HG03432 (cell line): ENCODE measurements at regions not wholly inside any gene's neighbourhood (a gene's known extent, or its start where the extent isn't known, plus 50 kb on each side); places are given as distances from the start of the nearest gene placed in this dataset.
"Not testable (repeated sequence)": the region's sequence is repeated elsewhere in the genome, so short reads cannot be mapped to it uniquely, and the experiment has no call there.

Experiments used
- ATAC-seq: cut with Tn5 transposase; IDR thresholded peaks from one replicate; pipeline ENCODE4 v1.9.1; 2021; ENCODE audit warnings: mild to moderate bottlenecking, moderate library complexity; ENCODE audit not compliant: unreplicated experiment

DNA sequence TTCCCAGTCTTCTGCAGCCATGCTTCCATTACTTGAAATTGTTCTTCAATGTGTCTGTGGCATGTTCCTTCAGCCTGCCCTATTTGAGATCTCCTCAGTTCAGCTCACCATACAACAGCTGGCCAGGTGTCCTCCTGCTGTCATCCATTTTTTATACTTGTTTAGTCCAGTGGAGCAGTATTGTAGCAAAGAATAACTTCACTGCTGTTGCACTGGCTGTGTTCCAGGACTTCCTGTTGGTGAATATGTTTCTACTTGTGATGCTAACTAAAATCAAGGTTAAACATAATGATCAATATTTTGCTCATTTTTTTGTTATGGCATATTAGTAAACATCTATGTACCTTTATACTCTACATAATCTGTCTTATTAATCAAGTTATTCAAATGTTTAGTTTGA, 1394.1 kb downstream of the PCDH9 start:
- no peak for ATAC-seq

DNA sequence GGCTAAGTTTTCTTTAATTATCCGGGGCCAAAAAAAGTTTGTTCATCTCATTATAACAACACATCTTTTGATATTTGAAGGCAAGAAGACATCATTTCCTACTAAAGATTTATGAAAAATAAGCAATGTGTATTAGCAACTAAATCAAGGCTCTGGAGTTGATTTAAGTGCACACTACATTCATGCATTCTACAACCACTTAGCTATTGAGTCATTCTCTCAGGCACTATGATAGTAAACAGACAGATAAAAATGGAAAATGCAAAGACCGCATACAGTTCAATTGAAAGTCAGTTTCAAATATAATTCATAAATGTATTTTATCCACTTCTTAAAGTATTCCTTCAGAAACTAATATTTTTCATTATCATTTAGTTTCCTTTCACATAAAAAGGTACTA, 1395.2 kb downstream of the PCDH9 start:
- no peak for ATAC-seq

DNA sequence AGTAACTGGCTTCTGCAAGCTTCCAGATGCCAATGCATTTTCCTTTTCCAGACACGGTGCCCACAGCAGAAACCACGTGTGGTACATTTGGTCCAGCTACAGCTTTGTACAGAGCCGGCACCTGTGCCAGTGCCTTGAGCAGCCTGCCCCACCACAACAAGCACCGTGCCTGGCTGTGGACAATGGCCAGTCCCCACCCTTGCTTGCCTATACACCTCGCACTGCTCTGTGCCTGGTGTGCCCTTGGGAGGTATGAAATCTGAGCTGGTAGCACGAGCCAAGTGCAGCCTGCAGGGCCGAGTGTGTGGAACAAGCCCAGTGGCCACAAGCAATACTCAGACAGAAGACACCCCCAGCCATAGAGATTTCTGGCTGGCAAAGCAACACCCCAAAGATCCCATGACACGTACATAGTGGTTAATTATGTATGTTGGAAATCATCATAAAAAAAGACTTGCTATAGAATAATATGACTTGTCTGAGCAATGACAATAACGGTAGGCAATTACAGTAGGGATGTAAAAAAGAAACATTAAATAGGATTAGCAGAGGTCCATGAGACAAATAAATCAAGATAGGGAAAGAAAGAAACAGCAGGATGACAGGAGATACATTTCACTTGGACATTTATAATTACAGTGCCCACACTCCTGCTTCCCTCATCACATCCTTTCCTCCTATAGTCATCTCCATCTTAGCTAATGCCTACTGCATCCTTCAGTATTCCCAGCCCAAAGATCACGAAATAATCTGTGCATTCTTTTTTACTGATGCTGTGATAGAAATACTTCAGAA, 1399.5 kb downstream of the PCDH9 start:
- no peak for ATAC-seq

DNA sequence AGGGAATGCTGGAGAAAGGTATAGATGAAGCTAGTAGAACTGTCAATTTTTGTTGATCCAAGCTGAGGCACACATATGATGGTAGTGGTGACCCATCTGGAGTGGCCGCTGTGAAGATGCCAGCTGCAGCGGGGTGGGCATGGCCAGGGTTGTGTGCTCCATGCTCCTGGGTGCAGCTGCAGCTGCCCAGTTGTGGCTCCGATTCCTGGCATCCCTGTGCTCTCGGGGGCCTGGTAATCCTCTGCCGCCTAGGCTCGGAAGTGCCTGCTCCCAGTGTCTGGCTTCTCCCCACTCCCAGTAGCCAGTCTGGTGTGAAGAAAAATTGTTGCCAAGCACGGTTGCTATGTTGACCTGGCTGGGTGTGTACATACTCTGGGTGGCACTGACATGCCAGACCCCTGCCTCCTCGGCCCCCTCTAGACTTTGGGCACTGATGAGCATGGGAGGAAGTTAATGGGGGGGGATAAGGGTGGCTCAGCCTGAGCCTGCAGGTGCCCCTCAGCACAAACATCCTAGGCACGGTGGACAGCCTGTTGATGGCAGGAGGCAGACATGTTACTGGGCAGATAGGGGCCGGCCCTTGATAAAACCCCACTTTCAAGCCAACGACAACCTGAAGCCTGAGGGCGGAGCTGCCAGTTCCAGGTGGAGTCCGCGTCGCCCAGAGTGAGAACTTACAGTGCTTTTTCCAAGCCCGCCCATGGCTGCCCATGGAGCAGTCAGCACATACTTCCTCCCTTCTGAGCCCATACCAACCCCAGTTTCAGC, 1400.7 kb downstream of the PCDH9 start:
- no peak for ATAC-seq

GRCh38 chr13:65826657-65827056, 1403.5 kb downstream of the PCDH9 start:
- no peak for ATAC-seq

DNA sequence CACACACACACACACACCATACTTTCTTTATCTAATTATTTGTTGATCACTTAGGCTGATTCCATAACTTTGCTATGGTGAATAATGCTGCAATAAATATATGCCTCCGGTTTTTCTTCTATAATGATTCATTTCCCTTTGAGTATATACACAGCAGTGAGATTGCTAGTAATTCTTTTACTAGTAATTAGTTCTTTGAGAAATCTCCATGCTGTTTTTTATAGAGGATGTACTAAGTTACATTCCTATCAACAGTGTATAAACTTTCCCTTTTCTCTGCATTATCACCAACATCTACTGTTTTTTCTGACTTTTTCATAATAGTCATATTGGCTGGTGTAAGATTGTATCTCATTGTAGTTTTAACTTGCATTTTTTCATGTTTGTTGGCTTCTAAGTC, 1405.1 kb downstream of the PCDH9 start:
- no peak for ATAC-seq

GRCh38 chr13:65808061-65808460, 1422.1 kb downstream of the PCDH9 start:
- ATAC-seq, result no peak

- no peak for ATAC-seq
Observed at GRCh38 chr13:65803530-65804392, 1426.4 kb downstream of the PCDH9 start.

- ATAC-seq, result no peak
Observed at GRCh38 chr13:65789815-65790214, 1440.3 kb downstream of the PCDH9 start.

DNA sequence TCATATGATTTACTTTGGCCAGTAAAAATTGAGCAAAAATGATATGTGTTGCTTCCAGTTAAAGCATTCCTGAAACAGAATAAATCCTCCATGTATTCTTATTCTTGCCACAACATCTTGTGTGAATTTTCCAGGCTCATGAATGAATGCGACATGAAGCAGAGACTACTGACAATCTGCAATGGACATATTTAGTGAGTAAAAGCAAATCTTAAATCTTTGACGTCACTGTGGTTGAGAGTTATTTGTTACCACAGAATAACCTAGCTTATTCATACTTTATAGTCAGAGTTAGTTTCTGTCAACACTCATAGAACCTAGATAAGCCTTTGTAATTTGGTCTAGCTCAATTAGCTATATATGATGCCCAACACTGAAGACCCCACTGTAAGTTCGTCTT, 1443.1 kb downstream of the PCDH9 start:
- no peak for ATAC-seq

GRCh38 chr13:65784088-65784816, 1445.9 kb downstream of the PCDH9 start:
- no peak for ATAC-seq

- no peak for ATAC-seq
Observed at GRCh38 chr13:65783383-65783782, 1446.8 kb downstream of the PCDH9 start.

- ATAC-seq, result not testable (repeated sequence)
Observed at GRCh38 chr13:65771704-65772313, 1458.3 kb downstream of the PCDH9 start.

GRCh38 chr13:65768545-65768944, 1461.6 kb downstream of the PCDH9 start:
- ATAC-seq, result no peak

DNA sequence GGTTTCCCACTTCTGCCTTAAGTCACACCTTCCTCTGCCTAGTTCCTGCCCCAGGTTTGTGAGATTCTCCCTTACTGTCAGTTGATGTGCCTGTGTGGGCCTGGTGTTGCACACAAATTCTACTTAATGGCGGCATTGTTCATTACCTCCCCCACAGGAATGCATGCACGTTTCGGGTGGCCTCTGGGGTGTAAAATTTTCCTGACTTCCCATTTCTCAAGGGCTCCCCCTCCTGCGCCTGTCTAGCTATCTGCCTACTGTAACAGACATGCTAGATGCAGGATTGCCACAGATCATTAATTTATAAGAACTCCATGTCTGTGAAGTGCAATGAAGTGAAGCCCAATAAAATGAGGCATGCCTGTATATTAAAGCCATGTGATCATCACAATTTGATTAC, 1466.3 kb downstream of the PCDH9 start:
- no peak for ATAC-seq

DNA sequence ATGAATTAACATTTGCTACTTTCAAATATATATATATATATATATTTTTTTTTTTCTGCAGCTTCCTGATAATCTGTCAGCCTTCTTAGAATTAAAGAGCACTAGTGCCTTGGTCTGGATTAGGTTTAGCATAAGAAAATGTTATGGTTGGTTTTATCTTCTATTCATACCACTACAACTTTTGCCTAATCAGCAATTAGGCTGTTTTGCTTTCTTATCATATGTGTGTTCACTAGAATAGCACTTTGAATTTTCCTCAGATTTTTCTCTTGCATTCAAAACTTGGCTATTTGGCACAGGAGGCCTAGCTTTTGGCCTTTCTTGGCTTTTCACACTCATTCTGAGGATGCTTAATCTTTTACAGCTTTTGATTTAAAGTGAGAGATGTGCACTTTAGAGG, 1468.1 kb downstream of the PCDH9 start:
- ATAC-seq, result no peak

DNA sequence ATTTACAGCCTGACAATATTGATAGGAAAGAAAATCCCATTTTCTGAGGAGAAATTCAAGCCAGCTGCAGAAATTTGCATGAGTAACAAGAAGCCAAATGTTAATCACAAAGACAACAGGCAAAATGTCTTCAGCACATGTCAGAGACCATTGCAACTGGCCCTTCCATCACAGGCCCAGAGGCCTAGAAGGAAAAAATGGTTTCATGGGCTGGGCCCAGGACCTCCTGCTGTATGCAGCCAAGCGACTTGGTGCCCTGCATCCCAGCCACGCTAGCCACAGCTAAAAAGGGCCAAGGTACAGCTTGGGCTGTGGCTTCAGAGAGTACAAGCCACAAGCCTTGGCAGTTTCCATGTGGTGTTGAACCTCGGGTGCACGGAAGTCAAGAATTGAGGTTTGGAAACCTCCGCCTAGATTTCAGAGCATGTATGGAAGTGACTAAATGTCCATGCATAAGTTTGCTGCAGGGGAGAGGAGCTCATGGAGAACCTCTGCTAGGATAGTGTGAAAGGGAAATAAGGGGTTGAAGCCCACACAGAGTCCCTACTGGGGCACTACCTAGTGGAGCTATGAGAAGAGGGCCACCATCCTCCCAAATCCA, 1474.0 kb downstream of the PCDH9 start:
- no peak for ATAC-seq

DNA sequence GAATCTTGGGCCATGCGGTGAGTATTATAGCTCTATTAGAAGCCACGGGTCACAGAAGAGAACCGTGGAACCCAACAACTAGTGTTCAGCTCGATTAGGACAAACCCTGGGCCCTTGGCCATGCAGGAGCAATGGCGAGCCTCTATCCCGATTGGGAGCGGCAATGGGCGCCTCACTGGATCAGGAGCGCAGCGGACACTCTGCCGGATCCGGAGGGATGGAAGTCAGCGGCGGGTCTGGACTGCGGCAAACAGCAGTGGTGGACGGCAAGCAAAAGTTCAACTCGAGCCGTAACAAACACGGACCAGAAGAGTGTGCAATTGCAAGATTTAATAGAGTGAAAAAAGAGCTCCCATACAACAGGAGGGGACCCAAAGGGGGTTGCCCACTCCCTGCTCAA, 1481.9 kb downstream of the PCDH9 start:
- ATAC-seq, result no peak

GRCh38 chr13:65746406-65746921, 1483.7 kb downstream of the PCDH9 start:
- ATAC-seq, result no peak

DNA sequence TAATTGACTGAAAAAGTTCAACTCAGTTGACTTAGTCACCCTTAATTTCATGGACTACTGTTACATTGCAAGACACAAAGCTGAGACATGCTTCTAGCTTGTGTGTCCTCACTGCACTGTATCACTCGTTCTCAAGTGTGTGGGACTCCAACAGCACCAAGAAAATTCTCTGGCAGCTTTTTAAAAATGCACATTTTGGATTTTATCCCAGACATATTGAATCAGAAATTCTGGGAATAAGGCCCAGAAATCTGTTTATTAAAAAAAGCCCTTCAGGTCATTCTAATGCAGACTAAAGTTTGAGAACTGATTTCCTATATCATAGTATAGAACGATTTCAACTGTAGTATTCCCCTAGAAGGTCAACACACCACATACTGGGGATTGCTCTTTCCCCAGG, 1485.3 kb downstream of the PCDH9 start:
- ATAC-seq, result no peak
